ENCODE measurements at regions not wholly inside any gene's neighbourhood (a gene's known extent, or its start where the extent isn't known, plus 50 kb on each side); places are given as distances from the start of the nearest gene placed in this dataset.
A peak's percentile ranks its signal among the peaks of the same experiment; 100 is the strongest.
"Not testable (repeated sequence)": the region's sequence is repeated elsewhere in the genome, so short reads cannot be mapped to it uniquely, and the experiment has no call there.

GRCh38 chr4:9608300-9608699 is 164.1 kb downstream of the DEFB131A start:
- DNase-seq: no peak

- not testable (repeated sequence) for DNase-seq
These were observed 166.1 kb downstream of the DEFB131A start for GRCh38 chr4:9610321-9610720.

- DNase-seq: no peak
These were observed 166.9 kb downstream of the DEFB131A start for GRCh38 chr4:9611101-9611500.

- DNase-seq: not testable (repeated sequence)
These were observed 145.0 kb upstream of the DRD5 start for GRCh38 chr4:9636411-9636810.

- peak; percentile 6 for DNase-seq
These were observed 121.8 kb upstream of the DRD5 start for GRCh38 chr4:9659678-9660077.

GRCh38 chr4:9660955-9661354 is 120.5 kb upstream of the DRD5 start:
- not testable (repeated sequence) for DNase-seq

GRCh38 chr4:9670725-9671124 is 110.7 kb upstream of the DRD5 start:
- DNase-seq: not testable (repeated sequence)

- DNase-seq: not testable (repeated sequence)
These were observed 104.1 kb upstream of the DRD5 start for GRCh38 chr4:9677357-9677756.

- no peak for DNase-seq
These were observed 101.5 kb upstream of the DRD5 start for GRCh38 chr4:9679704-9680478.

GRCh38 chr4:9683174-9683573 is 98.3 kb upstream of the DRD5 start:
- not testable (repeated sequence) for DNase-seq

- not testable (repeated sequence) for DNase-seq
These were observed 96.4 kb upstream of the DRD5 start for GRCh38 chr4:9685016-9685415.

- DNase-seq: no peak
These were observed 95.7 kb upstream of the DRD5 start for GRCh38 chr4:9685692-9686091.

GRCh38 chr4:9690636-9691237 is 90.7 kb upstream of the DRD5 start:
- not testable (repeated sequence) for DNase-seq

- DNase-seq: peak; percentile 77
These were observed 90.0 kb upstream of the DRD5 start for GRCh38 chr4:9691238-9692065.

GRCh38 chr4:9692791-9693491 is 88.5 kb upstream of the DRD5 start:
- not testable (repeated sequence) for DNase-seq

- not testable (repeated sequence) for DNase-seq
These were observed 87.0 kb upstream of the DRD5 start for GRCh38 chr4:9694403-9694802.

- peak; percentile 8 for DNase-seq
These were observed 85.4 kb upstream of the DRD5 start for GRCh38 chr4:9695994-9696393.

- not testable (repeated sequence) for DNase-seq
These were observed 84.9 kb upstream of the DRD5 start for GRCh38 chr4:9696561-9696960.

GRCh38 chr4:9702019-9702418 is 79.4 kb upstream of the DRD5 start:
- DNase-seq: not testable (repeated sequence)

GRCh38 chr4:9702696-9703095 is 78.7 kb upstream of the DRD5 start:
- DNase-seq: not testable (repeated sequence)

- DNase-seq: peak; percentile 42
These were observed 78.0 kb upstream of the DRD5 start for GRCh38 chr4:9703391-9703790.

GRCh38 chr4:9704126-9704525 is 77.3 kb upstream of the DRD5 start:
- not testable (repeated sequence) for DNase-seq

Data from EL (cell line).